Gastroesophageal sphincter (tissue), 4 donors: ENCODE measurements at regions not wholly inside any gene's neighbourhood (a gene's known extent, or its start where the extent isn't known, plus 50 kb on each side); places are given as distances from the start of the nearest gene placed in this dataset.

Source experiments
- ATAC-seq: fragments of 150-250 bp; one replicate; pipeline ENCODE4 v1.9.1; 2016; ENCODE audit warnings: mild to moderate bottlenecking, moderate library complexity
- H3K27ac ChIP-seq, 4 donors: fragments of 200-600 bp; sonication (generic) in 3 of 4; 1 replicate in 3 of 4; 2 replicates in 1 of 4; pipeline ENCODE4 v1.5.1; 2016 to 2019
- H3K27me3 ChIP-seq: fragments of 200-600 bp; sonication (generic); one replicate; pipeline ENCODE4 v1.5.1; 2019
- H3K36me3 ChIP-seq, 2 donors: fragments of 200-600 bp; sonication (generic); one replicate each; pipeline ENCODE4 v1.5.1; 2019; ENCODE audit warnings: control low read depth in 1 of 2
- H3K4me1 ChIP-seq, 3 donors: fragments of 200-600 bp; sonication (generic); 1 replicate in 2 of 3; 2 replicates in 1 of 3; pipeline ENCODE4 v1.5.1; 2016 to 2019; ENCODE audit warnings: control low read depth in 2 of 3
- H3K4me3 ChIP-seq, 2 donors: fragments of 200-600 bp; sonication (generic); one replicate each; pipeline ENCODE4 v1.5.1; 2019; ENCODE audit warnings: mild to moderate bottlenecking in 1 of 2, moderate library complexity in 1 of 2
- H3K9me3 ChIP-seq, 3 donors: fragments of 200-600 bp; sonication (generic); one replicate each; pipeline ENCODE4 v1.5.1; 2017 to 2019; ENCODE audit warnings: control low read depth in 2 of 3
- CTCF ChIP-seq, 4 experiments: fragments of 200-600 bp in 2 of 4; fragments of 450-650 bp in 2 of 4; sonication (generic) in 1 of 4; IDR thresholded peaks; one replicate each; pipeline ENCODE4 v1.5.1; 2017 to 2019; ENCODE audit warnings: antibody characterized with exemption in 4 of 4, mild to moderate bottlenecking in 2 of 4, moderate library complexity in 2 of 4
- EP300 ChIP-seq: sonication (generic); formaldehyde crosslinking; IDR thresholded peaks from one replicate; pipeline ENCODE4 v1.6.1; 2017; ENCODE audit warnings: antibody characterized with exemption, mild to moderate bottlenecking
- POLR2A ChIP-seq, 2 donors: fragments of 450-650 bp; IDR thresholded peaks; one replicate each; pipeline ENCODE4 v1.6.1; 2017; ENCODE audit warnings: antibody characterized with exemption in 2 of 2, mild to moderate bottlenecking in 2 of 2, moderate library complexity in 1 of 2
- POLR2AphosphoS5 ChIP-seq: sonication (generic); formaldehyde crosslinking; IDR thresholded peaks from one replicate; pipeline ENCODE4 v1.6.1; 2017; ENCODE audit warnings: antibody characterized with exemption
- WGBS, 2 donors: methylation state at CpG; one replicate each; pipeline ENCODE4 v1.1.5; 2018; ENCODE audit warnings: low coverage in 1 of 2; 5-methylcytosine and 5-hydroxymethylcytosine counted together

DNA sequence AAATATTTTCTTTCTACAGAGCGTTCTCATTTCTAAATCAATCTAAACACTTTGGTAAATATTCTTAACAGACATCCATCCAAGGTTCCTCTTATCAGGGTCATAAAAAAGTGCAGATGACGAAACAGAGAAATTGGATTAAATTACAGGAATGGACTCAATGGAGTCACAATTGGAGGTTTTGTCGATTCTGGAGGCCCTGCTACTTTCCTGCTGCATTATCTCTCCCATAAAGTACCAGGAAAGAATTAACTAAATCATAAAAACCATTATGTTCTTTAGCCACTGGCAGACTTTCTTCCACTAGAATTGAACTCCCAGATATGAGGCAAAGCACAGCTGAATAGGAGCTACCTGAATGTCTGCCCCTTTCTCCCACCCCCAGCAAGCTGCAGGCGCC is 610.6 kb downstream of the HDGFL1 start:
- TF ChIP-seq CTCF (IDR thresholded peaks at IDR 0.05) (no peak), POLR2AphosphoS5 (no peak), POLR2A (IDR thresholded peaks at IDR 0.05) (no peak), EP300 (no peak)
- no peaks in the 10 kb centered on the region for H3K9me3 ChIP-seq
- H3K4me1 ChIP-seq: peaks cover 0 to 12% (median 0%) of the 10 kb centered on the region in 3 donors
- H3K27me3 ChIP-seq: no peaks in the 10 kb centered on the region
- H3K27ac ChIP-seq: no peak overlapping the region
- no peaks in the 10 kb centered on the region for H3K36me3 ChIP-seq
- H3K4me3 ChIP-seq: no peak overlapping the region
- no peak for ATAC-seq
- 98 to 100% methylated on average over 4 of the region's 4 CpGs for WGBS, 2 donors

- no peaks in the 10 kb centered on the region for H3K27me3 ChIP-seq
- no peaks in the 10 kb centered on the region for H3K36me3 ChIP-seq
- no peak for ATAC-seq
- H3K9me3 ChIP-seq: no peaks in the 10 kb centered on the region
- peaks cover 0 to 12% (median 0%) of the 10 kb centered on the region in 3 donors for H3K4me1 ChIP-seq
- TF ChIP-seq EP300: no peak
- TF ChIP-seq POLR2AphosphoS5: no peak
- TF ChIP-seq CTCF (IDR thresholded peaks at IDR 0.05): no peak
- TF ChIP-seq POLR2A (IDR thresholded peaks at IDR 0.05): no peak
- WGBS, 2 donors: 46 to 50% methylated on average over 11 of the region's 12 CpGs
- H3K4me3 ChIP-seq: no peak overlapping the region
- H3K27ac ChIP-seq: no peak overlapping the region
Measured at GRCh38 chr6:23180504-23181293, 611.3 kb downstream of the HDGFL1 start.

DNA sequence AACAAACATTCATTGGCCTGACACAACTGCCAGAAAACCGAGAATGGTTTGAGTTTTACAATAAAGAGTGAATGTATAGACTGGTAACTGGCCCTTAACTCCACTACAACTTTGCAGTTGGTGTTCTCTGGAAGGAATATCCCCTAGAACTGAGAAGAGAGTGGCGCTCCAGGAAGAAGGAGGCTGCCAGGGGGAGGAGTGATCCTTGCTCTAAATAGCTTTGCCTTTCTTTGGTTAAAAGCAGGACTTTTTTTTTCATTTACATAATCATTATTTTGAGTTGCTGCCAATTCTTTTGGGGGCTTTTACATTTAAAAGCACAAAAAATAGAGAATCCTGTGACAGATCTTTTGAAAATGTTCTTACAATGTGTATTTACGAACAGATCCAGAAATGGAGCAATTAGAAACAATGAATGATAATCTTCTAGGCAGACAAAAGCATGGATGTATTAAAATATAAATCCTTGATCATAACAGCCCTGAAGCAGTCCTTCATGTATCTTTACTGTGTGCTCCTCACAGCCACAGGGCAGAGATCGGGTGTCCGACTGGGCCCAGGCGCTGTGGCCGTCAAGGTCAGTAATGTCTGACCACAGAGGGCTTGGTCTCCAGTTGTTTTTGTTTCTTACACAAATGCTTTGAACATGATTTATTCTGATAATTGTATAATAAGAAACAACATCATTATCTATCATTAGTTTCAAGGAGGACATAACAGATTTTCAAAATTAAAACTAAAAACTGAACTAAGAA is 612.2 kb downstream of the HDGFL1 start:
- TF ChIP-seq POLR2AphosphoS5 (no peak), CTCF (IDR thresholded peaks at IDR 0.05) (no peak), EP300 (no peak), POLR2A (IDR thresholded peaks at IDR 0.05) (no peak)
- Histone ChIP-seq H3K27me3 (no peaks in the 10 kb centered on the region), H3K4me3 (no peak overlapping the region), H3K36me3 (no peaks in the 10 kb centered on the region), H3K9me3 (no peaks in the 10 kb centered on the region), H3K27ac (no peak overlapping the region), H3K4me1 (peaks cover 0 to 12% (median 0%) of the 10 kb centered on the region in 3 donors)
- 86 to 95% methylated on average over 6 to 7 of the region's 7 CpGs for WGBS, 2 donors
- ATAC-seq: no peak

- WGBS, 2 donors: 85 to 97% methylated on average over 5 to 7 of the region's 7 CpGs
- Histone ChIP-seq H3K4me1 (peaks cover 0 to 12% (median 0%) of the 10 kb centered on the region in 3 donors), H3K9me3 (no peaks in the 10 kb centered on the region), H3K27me3 (no peaks in the 10 kb centered on the region), H3K27ac (no peak overlapping the region), H3K36me3 (no peaks in the 10 kb centered on the region), H3K4me3 (no peak overlapping the region)
- TF ChIP-seq POLR2AphosphoS5: no peak
- ATAC-seq: no peak
Measured at GRCh38 chr6:23183846-23184245, 614.5 kb downstream of the HDGFL1 start.

DNA sequence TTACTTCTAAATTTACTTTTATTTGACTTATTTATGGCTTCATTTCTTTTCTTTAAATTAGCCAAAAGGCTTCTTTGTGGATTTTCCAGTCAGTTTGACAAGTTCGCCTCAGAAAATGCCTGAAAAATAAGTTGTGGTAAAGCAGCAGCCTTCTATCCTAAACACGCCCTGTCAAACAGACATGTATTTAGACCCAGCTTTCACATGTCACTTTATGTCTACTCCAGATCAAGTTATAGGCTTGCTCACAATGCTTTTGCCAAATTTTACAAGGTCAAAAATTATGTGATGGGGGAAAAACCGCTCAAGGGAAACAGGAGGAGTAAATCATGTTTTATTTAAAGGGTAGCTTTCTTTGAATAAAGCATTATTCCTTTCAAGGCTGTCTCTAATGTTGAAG is 615.0 kb downstream of the HDGFL1 start:
- 66 to 92% methylated on average over 3 of the region's 3 CpGs for WGBS, 2 donors
- Histone ChIP-seq H3K27me3 (no peaks in the 10 kb centered on the region), H3K27ac (no peak overlapping the region), H3K4me3 (no peak overlapping the region), H3K4me1 (peaks cover 0 to 12% (median 0%) of the 10 kb centered on the region in 3 donors), H3K36me3 (no peaks in the 10 kb centered on the region), H3K9me3 (no peaks in the 10 kb centered on the region)
- ATAC-seq: no peak
- TF ChIP-seq POLR2AphosphoS5 (no peak), CTCF (IDR thresholded peaks at IDR 0.05) (no peak), POLR2A (IDR thresholded peaks at IDR 0.05) (no peak), EP300 (no peak)
